Endothelial cell (in vitro differentiated cells): ENCODE measurements at regions not wholly inside any gene's neighbourhood (a gene's known extent, or its start where the extent isn't known, plus 50 kb on each side); places are given as distances from the start of the nearest gene placed in this dataset.

ENCODE experiments used
- DNase-seq: peaks from one replicate; pipeline ENCODE4 v3.0.0; 2021; ENCODE audit warnings: low spot score
- H3K27ac Mint-ChIP-seq: one replicate; pipeline ENCODE4 v1.8.0; 2021; ENCODE audit warnings: mixed read lengths, inconsistent platforms; ENCODE audit not compliant: unreplicated experiment
- H3K27me3 Mint-ChIP-seq: one replicate; pipeline ENCODE4 v1.8.0; 2021; ENCODE audit warnings: mild to moderate bottlenecking, moderate library complexity, mixed read lengths, inconsistent platforms; ENCODE audit not compliant: unreplicated experiment
- H3K36me3 Mint-ChIP-seq: one replicate; pipeline ENCODE4 v1.8.0; 2021; ENCODE audit warnings: mild to moderate bottlenecking, low read depth, mixed read lengths, inconsistent platforms; ENCODE audit not compliant: unreplicated experiment
- H3K4me1 Mint-ChIP-seq: one replicate; pipeline ENCODE4 v1.8.0; 2021; ENCODE audit warnings: mild to moderate bottlenecking, mixed read lengths, inconsistent platforms; ENCODE audit not compliant: unreplicated experiment
- H3K4me3 Mint-ChIP-seq: one replicate; pipeline ENCODE4 v1.8.0; 2021; ENCODE audit warnings: mild to moderate bottlenecking, mixed read lengths, inconsistent platforms; ENCODE audit not compliant: unreplicated experiment
- H3K9me3 Mint-ChIP-seq: one replicate; pipeline ENCODE4 v1.8.0; 2021; ENCODE audit warnings: mixed read lengths, inconsistent platforms; ENCODE audit not compliant: unreplicated experiment
- CTCF ChIP-seq: fragments of 200-600 bp; sonication (generic); IDR thresholded peaks from one replicate; pipeline ENCODE4 v1.5.0; 2021; ENCODE audit warnings: antibody characterized with exemption; ENCODE audit not compliant: unreplicated experiment

GRCh38 chr13:24097064-24097463, 63.5 kb upstream of the SPATA13 start:
- no peak for DNase-seq
- H3K4me1 Mint-ChIP-seq = peaks cover 9% of the 10 kb centered on the region
- no peaks in the 10 kb centered on the region for H3K27me3 Mint-ChIP-seq
- H3K27ac Mint-ChIP-seq = no peak overlapping the region
- no peak for TF ChIP-seq CTCF
- H3K9me3 Mint-ChIP-seq = no peaks in the 10 kb centered on the region
- H3K4me3 Mint-ChIP-seq = no peak overlapping the region
- no peaks in the 10 kb centered on the region for H3K36me3 Mint-ChIP-seq

GRCh38 chr13:24097667-24098066, 62.9 kb upstream of the SPATA13 start:
- DNase-seq = no peak
- H3K27ac Mint-ChIP-seq = no peak overlapping the region
- H3K27me3 Mint-ChIP-seq = no peaks in the 10 kb centered on the region
- no peaks in the 10 kb centered on the region for H3K36me3 Mint-ChIP-seq
- H3K9me3 Mint-ChIP-seq = no peaks in the 10 kb centered on the region
- peaks cover 6% of the 10 kb centered on the region for H3K4me1 Mint-ChIP-seq
- no peak for TF ChIP-seq CTCF
- no peak overlapping the region for H3K4me3 Mint-ChIP-seq

- H3K9me3 Mint-ChIP-seq = no peaks in the 10 kb centered on the region
These were observed 61.0 kb upstream of the SPATA13 start for GRCh38 chr13:24099490-24099889.

GRCh38 chr13:24100188-24100587, 60.3 kb upstream of the SPATA13 start:
- H3K36me3 Mint-ChIP-seq = no peaks in the 10 kb centered on the region
- H3K27ac Mint-ChIP-seq = no peak overlapping the region
- TF ChIP-seq CTCF = no peak
- H3K9me3 Mint-ChIP-seq = no peaks in the 10 kb centered on the region
- no peaks in the 10 kb centered on the region for H3K4me1 Mint-ChIP-seq
- H3K4me3 Mint-ChIP-seq = no peak overlapping the region
- no peaks in the 10 kb centered on the region for H3K27me3 Mint-ChIP-seq
- DNase-seq = no peak

More at GRCh38 chr13:24099490-24099889, 61.0 kb upstream of the SPATA13 start:
- no peak for TF ChIP-seq CTCF
- Mint-ChIP-seq H3K27me3 (no peaks in the 10 kb centered on the region), H3K27ac (no peak overlapping the region), H3K4me3 (no peak overlapping the region), H3K4me1 (no peaks in the 10 kb centered on the region), H3K36me3 (no peaks in the 10 kb centered on the region)
- no peak for DNase-seq

GRCh38 chr13:24103782-24104372, 56.6 kb upstream of the SPATA13 start:
- TF ChIP-seq CTCF = no peak
- DNase-seq = no peak
- H3K4me1 Mint-ChIP-seq = no peaks in the 10 kb centered on the region
- no peaks in the 10 kb centered on the region for H3K27me3 Mint-ChIP-seq
- H3K27ac Mint-ChIP-seq = no peak overlapping the region
- no peaks in the 10 kb centered on the region for H3K9me3 Mint-ChIP-seq
- H3K36me3 Mint-ChIP-seq = no peaks in the 10 kb centered on the region
- no peak overlapping the region for H3K4me3 Mint-ChIP-seq
